Activated CD8-positive, alpha-beta memory T cell treated with anti-CD3 and anti-CD28 coated beads for 4 hours (primary cell): ENCODE measurements at regions not wholly inside any gene's neighbourhood (a gene's known extent, or its start where the extent isn't known, plus 50 kb on each side); places are given as distances from the start of the nearest gene placed in this dataset.
A peak's percentile ranks its signal among the peaks of the same experiment; 100 is the strongest.
"Not testable (repeated sequence)": the region's sequence is repeated elsewhere in the genome, so short reads cannot be mapped to it uniquely, and the experiment has no call there.

Experiments
- DNase-seq, 2 donors: peaks; one replicate each; pipeline ENCODE4 v3.0.0-alpha.2; 2020; ENCODE audit warnings: low read depth in 2 of 2

- no peak for DNase-seq
Observed at GRCh38 chr12:4822572-4822971, 87.1 kb upstream of the KCNA1 start.

- no peak for DNase-seq
Observed at GRCh38 chr12:4824380-4824779, 85.3 kb upstream of the KCNA1 start.

DNA sequence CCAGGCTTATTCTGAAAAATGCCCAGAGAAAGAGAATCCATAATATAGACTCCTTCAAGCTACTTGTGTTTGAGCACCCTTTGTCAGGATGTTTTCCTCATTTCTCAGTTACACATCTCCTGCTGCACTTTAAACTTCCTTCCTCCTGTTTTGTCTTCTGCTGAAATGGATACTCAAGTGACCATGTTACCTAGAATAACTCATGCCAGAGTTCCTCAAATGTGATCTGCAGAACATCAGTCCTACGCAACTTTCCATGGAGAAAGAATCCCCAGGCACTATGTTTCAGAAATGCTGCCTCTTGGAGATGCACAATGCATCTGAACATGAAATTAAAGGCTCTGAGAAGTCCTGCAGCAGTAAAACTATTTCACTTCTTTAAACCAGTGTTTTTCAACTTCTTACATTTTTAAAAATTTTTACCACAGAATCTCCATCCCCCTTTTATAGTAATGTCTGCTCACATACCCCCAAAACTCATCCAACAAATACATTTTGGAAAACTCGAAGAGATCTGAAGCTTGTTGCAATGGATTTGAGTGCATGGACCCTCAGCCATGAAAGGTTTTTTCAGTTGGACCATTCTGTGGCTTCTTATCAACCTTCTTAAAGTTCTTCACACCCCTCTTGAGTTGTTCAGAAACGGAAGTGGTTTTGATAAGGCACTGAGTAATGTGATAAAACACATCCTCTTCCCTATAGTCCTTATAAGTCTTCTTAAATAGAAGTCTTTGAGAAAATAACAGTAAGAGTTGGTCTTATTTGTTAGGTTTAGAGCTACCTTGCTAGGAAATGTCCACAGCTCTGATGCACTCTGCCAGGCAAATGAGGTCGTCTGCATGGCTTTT is 84.5 kb upstream of the KCNA1 start:
- DNase-seq = no peak

- DNase-seq = no peak
Observed at GRCh38 chr12:4826909-4827308, 82.8 kb upstream of the KCNA1 start.

DNA sequence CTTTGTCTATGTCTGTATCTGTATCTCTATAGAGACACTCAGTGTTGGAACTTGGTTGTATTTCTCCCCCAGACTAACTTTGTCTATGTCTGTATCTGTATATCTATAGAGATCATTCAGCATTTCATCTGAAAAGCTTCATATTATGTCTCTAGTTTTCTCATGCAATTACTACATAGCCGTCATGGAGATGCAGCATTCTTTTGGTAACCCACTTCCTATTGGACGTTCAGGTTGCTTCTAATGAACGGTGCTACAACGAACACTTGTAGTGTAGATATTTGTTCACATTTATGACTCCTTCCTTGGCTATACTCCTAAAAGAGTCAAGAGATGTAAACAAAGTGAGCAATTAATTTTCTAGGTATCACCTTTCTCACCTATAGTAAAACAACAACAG is 81.5 kb upstream of the KCNA1 start:
- no peak for DNase-seq

GRCh38 chr12:4829161-4829792 is 80.4 kb upstream of the KCNA1 start:
- no peak for DNase-seq

DNA sequence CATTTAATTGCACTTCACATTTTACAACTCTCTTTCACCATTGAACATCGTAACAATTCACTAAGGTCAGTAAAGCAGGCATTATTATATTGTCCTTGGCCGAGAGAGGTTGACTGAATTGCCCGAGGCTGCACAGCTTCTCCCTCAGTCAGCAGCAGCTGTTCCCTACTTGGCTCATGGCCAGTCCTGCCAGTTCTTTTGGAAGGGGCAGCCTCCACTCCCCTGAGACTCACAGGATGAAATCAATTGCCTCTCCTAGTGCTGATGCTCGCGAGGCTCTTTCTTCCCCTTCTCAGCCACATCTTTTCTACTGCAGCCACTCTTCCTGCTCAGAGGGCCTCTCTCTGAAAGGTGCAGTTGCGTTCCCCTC is 79.9 kb upstream of the KCNA1 start:
- DNase-seq = no peak

- DNase-seq = no peak
Observed at GRCh38 chr12:4830556-4831210, 79.0 kb upstream of the KCNA1 start.

DNA sequence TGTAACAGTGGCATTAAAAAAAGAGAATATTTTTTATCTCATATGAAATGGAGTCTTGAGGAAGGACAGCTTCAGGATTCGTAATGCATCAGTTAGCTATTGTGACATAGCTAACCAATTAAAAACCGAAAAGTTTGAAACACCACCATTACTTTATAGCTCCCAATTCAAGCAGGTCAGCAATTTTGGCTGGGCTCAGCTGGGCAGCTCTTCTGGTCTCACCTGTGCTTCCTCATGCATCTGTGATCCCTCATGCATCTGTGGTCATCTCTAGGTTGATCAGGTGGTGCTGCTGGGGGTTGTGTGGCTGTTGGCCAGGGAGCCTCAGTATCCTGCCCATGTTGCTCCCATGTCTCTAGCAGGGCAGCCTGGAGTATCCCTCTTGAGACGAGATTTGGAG is 76.7 kb upstream of the KCNA1 start:
- DNase-seq = no peak

DNA sequence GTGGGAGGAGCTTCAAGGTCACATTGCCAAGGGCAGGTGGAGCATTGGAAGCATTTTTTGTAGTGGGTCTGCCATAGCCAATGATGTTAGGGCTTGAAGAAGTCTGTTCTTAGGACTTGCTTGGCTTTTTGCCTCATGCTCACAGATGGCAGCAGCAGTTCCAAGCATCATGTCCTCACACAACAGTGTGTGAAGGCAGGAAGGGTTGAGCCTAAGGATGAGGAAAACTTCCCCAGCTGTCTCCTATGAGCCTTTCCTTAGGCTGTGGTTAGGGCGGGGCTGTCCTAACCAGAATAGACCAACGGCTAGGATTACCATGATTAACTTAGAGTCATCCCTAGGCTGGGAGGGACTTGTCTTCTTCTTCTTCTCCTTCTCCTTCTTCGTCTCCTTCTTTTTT is 76.2 kb upstream of the KCNA1 start:
- DNase-seq = no peak

- DNase-seq = not testable (repeated sequence)
Observed at GRCh38 chr12:4842401-4842800, 67.3 kb upstream of the KCNA1 start.

DNA sequence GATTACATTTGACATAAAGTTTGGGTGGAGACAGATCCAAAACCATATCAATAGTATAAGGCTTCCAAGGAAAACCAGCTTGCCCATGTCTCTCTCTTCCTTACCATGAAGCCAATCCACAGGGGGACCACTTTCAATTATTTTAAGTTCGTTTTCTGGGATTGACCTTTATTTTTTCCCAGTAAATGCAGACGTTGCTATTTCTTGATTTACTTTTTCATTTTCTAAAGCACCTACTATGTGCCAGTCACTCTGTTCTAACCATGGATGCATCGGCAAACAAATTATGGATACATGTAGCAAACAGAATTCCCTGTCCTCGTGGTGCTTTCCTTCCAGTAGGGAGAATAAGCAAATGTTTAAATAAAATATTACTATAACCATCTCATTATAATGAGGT is 65.8 kb upstream of the KCNA1 start:
- no peak for DNase-seq

- DNase-seq = no peak
Observed at GRCh38 chr12:4847713-4848112, 62.0 kb upstream of the KCNA1 start.

GRCh38 chr12:4849115-4849541 is 60.6 kb upstream of the KCNA1 start:
- DNase-seq = no peak

DNA sequence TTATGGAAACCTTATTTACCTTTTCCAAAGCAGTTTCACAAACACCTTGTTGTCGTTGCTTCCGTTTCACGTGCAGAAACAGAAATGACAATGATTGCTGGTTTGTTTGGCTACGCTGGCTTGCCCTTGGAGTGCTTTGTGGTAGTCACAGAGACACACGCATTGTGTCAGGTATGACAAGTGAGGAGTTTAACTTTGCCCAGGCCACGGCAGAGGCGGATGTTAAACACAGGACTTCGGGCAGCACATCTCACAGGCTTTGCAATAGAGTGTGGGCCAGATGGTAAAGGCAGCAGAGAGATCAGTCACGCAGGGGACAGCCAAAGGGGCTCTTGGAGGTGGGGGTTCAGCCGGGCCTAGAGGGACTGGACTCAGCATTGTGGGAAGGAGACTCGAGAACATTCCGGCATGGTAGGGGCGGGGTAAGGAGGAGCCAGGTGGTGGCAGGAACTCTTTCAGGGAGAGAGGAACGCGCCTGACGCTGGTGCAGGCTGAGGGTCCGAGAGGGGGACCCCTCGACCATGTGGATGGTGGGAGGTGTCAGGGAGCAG is 59.8 kb upstream of the KCNA1 start:
- no peak for DNase-seq

- DNase-seq = no peak
Observed at GRCh38 chr12:4850857-4851380, 58.8 kb upstream of the KCNA1 start.

DNA sequence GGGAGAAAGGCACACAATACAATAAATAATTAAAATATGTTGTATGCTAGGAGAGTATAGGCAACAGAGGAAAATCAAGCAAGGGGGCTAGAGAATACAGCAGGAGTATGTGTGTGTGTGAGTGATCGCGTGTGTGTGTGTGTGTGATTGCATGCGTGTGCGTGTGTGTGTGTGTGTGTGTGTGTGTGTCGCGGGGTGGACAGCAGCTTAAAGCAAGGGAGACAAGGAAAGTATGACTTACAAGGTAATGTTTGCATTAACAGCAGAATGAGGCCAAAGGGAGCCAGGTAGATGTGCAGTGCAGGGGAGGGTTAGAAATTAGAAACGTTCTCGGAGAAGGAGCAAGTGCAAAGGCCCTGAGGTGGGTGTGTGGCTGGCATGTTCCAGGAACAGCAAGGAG is 57.4 kb upstream of the KCNA1 start:
- DNase-seq = no peak

DNA sequence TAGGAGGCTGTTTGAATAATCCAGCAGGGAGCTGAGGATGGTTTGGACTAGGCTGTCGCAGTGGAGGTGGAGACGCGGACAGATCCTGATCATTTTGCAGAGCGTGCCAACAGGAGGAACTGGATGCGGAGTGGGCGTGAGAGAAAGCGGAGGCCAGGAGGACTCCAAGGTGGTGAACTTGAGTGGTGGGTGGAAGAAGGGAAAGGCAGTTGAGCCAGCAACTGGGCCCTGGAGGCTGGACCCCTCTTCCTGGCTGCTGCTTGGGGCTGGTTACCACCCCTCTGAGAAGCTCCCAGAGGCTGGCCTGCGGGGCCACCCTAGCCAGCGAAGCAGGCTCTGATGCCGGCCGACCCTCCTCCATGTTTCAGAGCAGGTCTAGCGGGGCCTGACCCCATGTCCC is 56.8 kb upstream of the KCNA1 start:
- no peak for DNase-seq

DNA sequence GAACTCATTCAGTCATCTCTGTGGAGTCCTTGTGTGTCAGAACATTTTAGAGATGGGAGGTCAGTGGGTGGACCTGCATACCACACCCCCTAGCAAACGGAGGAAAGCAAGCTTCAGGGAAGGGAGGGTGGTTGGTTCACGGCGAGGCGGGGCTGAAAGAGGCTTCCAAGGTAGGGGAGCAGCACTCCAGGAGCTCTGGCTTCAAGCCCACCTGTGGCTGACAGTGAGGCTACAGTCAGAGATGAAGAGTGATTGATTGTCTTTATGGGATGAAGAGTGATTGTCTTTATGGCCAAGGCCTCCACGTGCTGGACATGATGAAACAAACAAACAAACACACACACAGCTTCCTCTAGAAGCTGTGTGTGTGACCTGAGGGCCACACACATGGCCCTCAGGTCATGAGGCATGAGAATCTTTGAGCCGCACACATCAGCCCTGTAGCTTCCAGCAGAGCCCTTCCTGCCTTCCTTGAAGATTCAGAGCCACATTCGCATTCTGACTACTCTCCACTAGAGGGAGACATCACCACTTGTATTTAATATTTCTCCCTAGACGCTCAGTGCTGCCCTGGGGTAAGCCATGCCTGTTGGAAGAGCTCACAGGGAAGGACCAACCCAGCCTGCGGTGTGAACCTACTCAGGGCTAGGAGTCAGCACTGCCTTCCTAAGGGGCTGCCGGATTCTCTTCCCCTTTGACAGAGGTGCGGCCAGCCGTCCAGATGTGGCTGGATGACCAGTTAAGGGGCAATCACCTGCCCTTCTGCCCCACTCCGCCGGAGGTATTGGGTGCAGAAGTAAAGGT is 54.4 kb upstream of the KCNA1 start:
- DNase-seq = peak in 1 of 2 donors; percentile 26

- DNase-seq = no peak
Observed at GRCh38 chr12:4856596-4856995, 53.1 kb upstream of the KCNA1 start.

DNA sequence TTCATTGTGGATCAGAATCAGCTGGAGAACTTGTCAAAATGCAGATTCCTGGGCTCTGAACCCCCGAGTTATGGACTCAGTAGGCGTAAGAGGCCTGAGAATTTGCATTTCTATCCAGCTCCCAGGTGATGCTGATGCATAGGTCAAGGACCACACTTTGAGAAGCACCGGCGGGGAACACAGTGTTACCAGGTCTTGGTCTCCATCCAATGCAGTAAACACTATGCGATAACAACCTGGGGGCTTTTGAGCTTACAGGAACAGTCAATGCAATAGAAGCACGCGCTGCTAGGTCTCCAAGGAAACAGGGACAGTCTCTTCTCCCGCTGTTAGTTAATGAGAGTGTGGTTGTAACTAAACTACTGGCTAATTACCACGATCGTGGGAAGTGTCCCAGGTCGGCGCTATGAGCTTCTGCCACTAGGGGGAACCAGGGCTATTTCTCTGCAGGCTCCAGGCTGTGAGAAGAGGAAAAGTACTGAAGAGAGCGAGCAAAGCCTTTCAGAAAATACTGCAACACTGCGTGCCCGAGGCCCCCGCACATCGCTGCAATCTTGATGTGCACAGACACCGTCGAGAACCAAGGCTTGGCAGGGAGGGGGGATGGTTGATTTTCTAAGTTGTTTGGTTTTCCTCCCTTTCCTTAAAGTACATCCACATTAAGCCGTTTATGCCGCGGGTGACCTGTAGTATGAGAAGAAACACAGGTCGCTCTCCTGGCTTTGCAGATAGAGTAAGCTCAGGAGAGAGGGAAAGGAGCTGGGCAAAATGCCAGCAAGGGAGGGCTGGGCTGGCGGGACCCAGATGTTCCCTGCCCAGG is 52.0 kb upstream of the KCNA1 start:
- peak; percentile 41 to 46 for DNase-seq
